ENCODE measurements at regions not wholly inside any gene's neighbourhood (a gene's known extent, or its start where the extent isn't known, plus 50 kb on each side); places are given as distances from the start of the nearest gene placed in this dataset.
A peak's percentile ranks its signal among the peaks of the same experiment; 100 is the strongest.

DNA sequence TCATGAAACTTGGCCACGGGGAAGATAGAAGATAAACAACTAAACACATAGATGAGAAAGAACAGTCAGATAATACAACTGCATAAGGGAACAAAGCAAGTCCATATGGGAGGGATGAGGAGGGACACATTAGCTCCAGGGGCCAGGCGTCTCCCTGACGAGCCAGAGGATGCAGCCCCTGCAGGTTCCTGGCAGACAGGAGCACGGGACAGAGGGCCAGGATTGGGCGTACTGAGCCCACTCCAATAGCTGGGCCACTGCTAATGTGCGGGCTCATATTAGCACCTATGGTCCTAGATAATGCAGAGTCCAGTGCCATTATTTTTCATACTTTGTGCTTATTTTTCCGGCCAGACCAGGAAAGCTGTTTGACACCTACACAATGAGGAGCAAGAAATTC lies 182.9 kb downstream of the ANKRD60 start:
- H3K27me3 ChIP-seq, result peaks cover 0 to 19% (median 0%) of the 10 kb centered on the region in 3 donors
- WGBS, 5 donors, result 76 to 81% (median 77%) methylated on average over 7 of the region's 7 CpGs

DNA sequence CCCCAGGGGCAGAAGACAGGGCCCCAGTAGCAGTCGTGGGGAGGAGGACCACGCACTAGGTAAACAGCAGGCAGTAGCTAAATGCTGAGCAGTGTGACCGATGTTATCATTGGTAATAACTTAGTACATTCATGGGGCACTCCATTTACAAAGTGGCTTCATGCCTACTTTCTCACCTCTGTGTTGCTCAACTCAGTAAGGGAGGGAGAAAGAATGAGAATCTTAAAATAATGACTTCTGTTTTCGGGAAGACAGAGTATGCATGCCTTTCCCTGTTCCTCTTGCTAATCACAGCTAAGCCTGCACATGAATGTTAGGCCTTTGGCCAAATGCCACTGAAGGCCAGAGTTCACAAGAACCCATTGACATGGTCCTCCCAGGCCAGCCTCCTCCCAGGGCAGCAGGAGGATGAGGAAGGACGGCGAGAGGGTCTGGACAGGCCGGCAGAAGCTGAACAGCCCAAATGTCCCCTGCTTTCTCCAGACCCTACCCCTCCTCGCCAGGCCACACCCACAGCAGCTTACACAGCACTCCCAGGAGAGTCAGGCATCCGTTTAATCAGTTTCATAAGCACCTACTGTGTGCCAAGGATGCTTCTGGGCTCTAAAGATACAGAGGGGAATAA lies 183.4 kb downstream of the ANKRD60 start:
- WGBS, 5 donors, result 61 to 79% (median 71%) methylated on average over 9 of the region's 9 CpGs
- H3K4me3 ChIP-seq, result no peak overlapping the region
- H3K9me3 ChIP-seq, result peaks cover 0 to under 1% (median 0%) of the 10 kb centered on the region in 4 donors
- no peaks in the 10 kb centered on the region for H3K4me1 ChIP-seq
- TF ChIP-seq EP300 (IDR thresholded peaks at IDR 0.05) (no peak), POLR2AphosphoS5 (IDR thresholded peaks at IDR 0.05) (no peak), POLR2A (IDR thresholded peaks at IDR 0.05) (no peak)
- TF ChIP-seq, protein P1, sequence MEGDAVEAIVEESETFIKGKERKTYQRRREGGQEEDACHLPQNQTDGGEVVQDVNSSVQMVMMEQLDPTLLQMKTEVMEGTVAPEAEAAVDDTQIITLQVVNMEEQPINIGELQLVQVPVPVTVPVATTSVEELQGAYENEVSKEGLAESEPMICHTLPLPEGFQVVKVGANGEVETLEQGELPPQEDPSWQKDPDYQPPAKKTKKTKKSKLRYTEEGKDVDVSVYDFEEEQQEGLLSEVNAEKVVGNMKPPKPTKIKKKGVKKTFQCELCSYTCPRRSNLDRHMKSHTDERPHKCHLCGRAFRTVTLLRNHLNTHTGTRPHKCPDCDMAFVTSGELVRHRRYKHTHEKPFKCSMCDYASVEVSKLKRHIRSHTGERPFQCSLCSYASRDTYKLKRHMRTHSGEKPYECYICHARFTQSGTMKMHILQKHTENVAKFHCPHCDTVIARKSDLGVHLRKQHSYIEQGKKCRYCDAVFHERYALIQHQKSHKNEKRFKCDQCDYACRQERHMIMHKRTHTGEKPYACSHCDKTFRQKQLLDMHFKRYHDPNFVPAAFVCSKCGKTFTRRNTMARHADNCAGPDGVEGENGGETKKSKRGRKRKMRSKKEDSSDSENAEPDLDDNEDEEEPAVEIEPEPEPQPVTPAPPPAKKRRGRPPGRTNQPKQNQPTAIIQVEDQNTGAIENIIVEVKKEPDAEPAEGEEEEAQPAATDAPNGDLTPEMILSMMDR (IDR thresholded peaks at IDR 0.05), result no peak
- H3K27ac ChIP-seq, result no peak overlapping the region
- no peaks in the 10 kb centered on the region for H3K36me3 ChIP-seq
- intact Hi-C loops (cut with DNase I; ENCODE audit: low total_unique reads), result no loop called here
- H3K27me3 ChIP-seq, result peaks cover 0 to 19% (median 0%) of the 10 kb centered on the region in 3 donors
- no peak for DNase-seq

More for the DNA sequence above, 182.9 kb downstream of the ANKRD60 start:
- Histone ChIP-seq H3K36me3 (no peaks in the 10 kb centered on the region), H3K4me3 (no peak overlapping the region), H3K27ac (no peak overlapping the region), H3K4me1 (no peaks in the 10 kb centered on the region), H3K9me3 (peaks cover 0 to 3% (median 0%) of the 10 kb centered on the region in 4 donors)
- TF ChIP-seq POLR2AphosphoS5 (IDR thresholded peaks at IDR 0.05) (no peak), POLR2A (IDR thresholded peaks at IDR 0.05) (no peak), EP300 (IDR thresholded peaks at IDR 0.05) (no peak)
- TF ChIP-seq, protein P1 (IDR thresholded peaks at IDR 0.05), result no peak
- no peak for DNase-seq
- intact Hi-C loops (cut with DNase I; ENCODE audit: low total_unique reads), result no loop called here

DNA sequence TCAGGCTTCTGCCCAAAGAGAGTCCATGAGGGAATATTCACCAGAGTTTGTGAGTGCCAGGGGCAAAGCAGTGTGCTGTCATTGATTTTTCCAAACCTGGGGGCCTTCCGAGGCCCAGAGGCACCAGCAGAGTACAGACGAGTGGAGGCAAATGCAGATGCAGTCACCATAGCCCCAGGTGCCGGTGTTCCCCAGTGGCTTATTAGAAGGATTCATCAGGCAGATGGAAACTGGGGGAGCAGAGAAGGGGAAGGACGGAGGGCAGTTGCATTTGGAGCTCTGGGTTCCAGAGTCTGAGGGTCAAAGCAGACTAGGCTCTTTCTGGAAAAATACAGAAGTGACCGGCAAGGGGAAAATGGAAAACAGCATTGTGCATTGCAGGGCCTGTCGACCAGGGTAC lies 184.2 kb downstream of the ANKRD60 start:
- no peaks in the 10 kb centered on the region for H3K36me3 ChIP-seq
- H3K27me3 ChIP-seq, result peaks cover 0 to 16% (median 0%) of the 10 kb centered on the region in 3 donors
- no peak for DNase-seq
- no peak overlapping the region for H3K4me3 ChIP-seq
- TF ChIP-seq POLR2A (IDR thresholded peaks at IDR 0.05) (no peak), EP300 (IDR thresholded peaks at IDR 0.05) (no peak), POLR2AphosphoS5 (IDR thresholded peaks at IDR 0.05) (no peak)
- TF ChIP-seq, protein P1 (IDR thresholded peaks at IDR 0.05), result no peak
- no peaks in the 10 kb centered on the region for H3K9me3 ChIP-seq
- no peaks in the 10 kb centered on the region for H3K4me1 ChIP-seq
- WGBS, 5 donors, result 65 to 81% (median 73%) methylated on average over 6 of the region's 6 CpGs
- no peak overlapping the region for H3K27ac ChIP-seq
- intact Hi-C loops (cut with DNase I; ENCODE audit: low total_unique reads), result no loop called here

DNA sequence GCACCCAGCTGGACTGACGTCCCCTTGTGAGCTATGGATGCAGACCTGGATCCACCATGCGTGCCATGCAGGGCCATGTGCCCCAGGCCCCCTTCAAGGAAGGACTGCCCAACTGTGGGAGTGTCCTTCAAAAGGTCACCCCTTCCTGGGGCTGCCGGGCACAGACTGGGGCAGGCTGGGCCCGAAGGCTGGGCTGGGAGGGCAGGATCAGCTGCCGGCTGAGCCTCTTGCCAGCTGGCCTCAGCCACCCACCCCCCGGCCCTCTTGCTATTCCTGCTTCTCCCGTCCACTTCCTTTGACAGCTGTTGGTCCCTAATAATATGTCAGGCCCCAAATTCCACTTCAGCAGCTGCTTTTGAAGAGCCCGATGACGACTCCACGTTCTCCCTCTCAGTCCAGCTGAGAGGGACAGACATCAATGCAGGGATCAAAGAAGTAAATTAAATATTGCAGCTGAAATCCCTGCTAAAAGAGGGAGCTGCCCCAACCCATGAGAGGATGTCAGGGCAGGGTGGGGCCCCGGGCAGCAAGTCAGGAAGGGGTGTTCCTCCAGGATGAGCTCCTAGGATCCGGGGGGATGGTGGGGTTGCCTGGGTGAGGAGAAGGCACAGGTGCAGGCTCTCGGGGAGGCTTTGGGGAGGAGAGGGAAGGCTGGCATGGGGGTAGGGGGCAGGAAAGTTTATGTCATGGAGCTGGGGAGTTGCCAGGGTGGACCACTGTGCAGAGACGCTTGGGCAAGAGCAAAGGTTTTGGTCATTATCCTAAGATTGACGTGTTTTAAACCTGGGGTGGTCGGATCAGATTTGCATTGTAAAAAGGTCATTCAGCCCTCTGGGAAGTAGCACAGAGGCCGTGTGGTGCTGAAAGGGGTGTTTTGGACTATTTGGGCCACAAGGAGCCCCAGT lies 185.0 kb downstream of the ANKRD60 start:
- intact Hi-C loops (cut with DNase I; ENCODE audit: low total_unique reads), result no loop called here
- Histone ChIP-seq H3K9me3 (no peaks in the 10 kb centered on the region), H3K4me1 (no peaks in the 10 kb centered on the region), H3K27me3 (peaks cover 0 to 15% (median 0%) of the 10 kb centered on the region in 3 donors), H3K36me3 (no peaks in the 10 kb centered on the region), H3K4me3 (no peak overlapping the region), H3K27ac (no peak overlapping the region)
- WGBS, 5 donors, result 61 to 67% (median 65%) methylated on average over 17 of the region's 17 CpGs
- TF ChIP-seq, protein P1 (IDR thresholded peaks at IDR 0.05), result no peak
- TF ChIP-seq POLR2A (IDR thresholded peaks at IDR 0.05) (no peak), POLR2AphosphoS5 (IDR thresholded peaks at IDR 0.05) (no peak)
- DNase-seq, result peak in 1 of 2 donors; percentile 20
